ENCODE measurements at regions not wholly inside any gene's neighbourhood (a gene's known extent, or its start where the extent isn't known, plus 50 kb on each side); places are given as distances from the start of the nearest gene placed in this dataset.

DNA sequence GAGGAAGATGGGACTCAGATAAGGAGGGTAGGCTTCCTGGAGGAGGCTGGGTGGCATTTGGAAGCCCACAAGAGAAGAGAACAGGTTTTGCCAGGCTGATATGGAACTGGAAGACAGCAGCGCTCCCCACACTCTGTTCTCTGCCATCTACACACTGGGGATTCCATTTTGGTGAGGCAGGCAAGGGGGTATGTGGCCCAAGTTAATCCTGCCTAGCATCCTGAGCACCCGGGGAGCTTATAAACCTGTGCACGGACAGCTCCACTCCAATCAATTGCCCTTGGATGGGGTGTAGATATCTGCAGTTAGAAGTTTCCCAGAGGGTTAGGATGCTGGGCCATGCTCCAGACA lies 158.8 kb downstream of the MACROH2A1 start:
- TF ChIP-seq CTCF (IDR thresholded peaks at IDR 0.05): no peak
- no peak for TF ChIP-seq POLR2A (IDR thresholded peaks at IDR 0.05)
